ENCODE measurements at regions not wholly inside any gene's neighbourhood (a gene's known extent, or its start where the extent isn't known, plus 50 kb on each side); places are given as distances from the start of the nearest gene placed in this dataset.
"Not testable (repeated sequence)": the region's sequence is repeated elsewhere in the genome, so short reads cannot be mapped to it uniquely, and the experiment has no call there.

DNA sequence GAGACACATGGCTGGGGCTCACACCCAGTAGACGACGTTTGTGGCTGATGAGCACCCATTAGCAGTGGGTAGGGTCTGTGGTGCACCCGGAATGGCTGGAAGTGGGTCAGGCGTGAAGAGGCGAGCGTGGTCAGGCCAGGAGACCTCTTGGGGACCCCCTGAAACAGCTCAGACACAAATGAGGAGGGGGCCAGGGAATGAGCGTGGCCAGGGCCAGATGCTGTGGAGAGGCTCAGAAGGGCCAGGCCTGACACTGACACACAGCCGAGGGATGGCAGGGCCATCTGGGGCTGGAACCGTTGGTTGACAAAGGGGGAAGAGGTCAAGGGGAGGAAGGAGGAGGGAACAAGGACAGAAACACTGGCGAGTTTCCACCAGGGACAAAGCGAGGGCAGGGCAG, 162.8 kb downstream of the SHANK2 start:
- no peak overlapping the region for H3K27ac ChIP-seq
- TF ChIP-seq CTCF (IDR thresholded peaks at IDR 0.05) = no peak
- no peak for TF ChIP-seq ZFX (IDR thresholded peaks at IDR 0.05; ENCODE audit: borderline replicate concordance)

DNA sequence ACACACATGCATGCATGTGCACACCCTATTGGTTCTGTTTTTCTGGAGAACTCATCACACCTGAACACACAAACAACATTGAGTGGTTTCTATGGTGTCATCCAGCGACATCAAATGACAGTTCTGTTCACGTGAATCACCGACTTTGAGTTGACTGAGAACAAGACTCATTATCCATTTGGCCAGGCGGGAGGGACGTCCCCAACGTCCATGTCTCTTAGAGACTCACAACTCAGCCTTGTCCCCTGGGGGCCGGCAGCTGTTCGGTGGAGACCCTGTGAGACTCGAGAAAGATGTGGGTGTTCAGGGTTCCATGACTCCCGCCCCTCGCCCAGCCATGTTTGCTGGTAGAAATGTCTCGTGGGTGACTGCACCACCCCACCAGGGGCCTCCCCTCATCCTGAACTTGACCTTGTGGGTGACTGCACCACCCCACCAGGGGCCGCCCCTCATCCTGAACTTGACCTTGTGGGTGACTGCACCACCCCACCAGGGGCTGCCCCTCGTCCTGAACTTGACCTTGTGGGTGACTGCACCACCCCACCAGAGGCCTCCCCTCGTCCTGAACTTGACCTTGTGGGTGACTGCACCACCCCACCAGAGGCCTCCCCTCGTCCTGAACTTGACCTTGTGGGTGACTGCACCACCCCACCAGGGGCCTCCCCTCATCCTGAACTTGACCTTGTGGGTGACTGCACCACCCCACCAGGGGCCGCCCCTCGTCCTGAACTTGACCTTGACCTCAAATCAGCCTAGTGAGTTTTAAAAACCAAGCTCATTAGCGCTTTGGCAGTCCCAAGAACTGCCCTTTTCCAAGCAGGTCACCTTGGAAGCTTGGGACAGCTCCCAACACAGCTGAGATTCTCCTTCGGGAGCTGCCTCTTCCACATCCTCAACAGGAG, 163.8 kb downstream of the SHANK2 start:
- H3K27ac ChIP-seq = not testable (repeated sequence)

GRCh38 chr11:71086687-71087258, 165.6 kb downstream of the SHANK2 start:
- no peak overlapping the region for H3K27ac ChIP-seq

DNA sequence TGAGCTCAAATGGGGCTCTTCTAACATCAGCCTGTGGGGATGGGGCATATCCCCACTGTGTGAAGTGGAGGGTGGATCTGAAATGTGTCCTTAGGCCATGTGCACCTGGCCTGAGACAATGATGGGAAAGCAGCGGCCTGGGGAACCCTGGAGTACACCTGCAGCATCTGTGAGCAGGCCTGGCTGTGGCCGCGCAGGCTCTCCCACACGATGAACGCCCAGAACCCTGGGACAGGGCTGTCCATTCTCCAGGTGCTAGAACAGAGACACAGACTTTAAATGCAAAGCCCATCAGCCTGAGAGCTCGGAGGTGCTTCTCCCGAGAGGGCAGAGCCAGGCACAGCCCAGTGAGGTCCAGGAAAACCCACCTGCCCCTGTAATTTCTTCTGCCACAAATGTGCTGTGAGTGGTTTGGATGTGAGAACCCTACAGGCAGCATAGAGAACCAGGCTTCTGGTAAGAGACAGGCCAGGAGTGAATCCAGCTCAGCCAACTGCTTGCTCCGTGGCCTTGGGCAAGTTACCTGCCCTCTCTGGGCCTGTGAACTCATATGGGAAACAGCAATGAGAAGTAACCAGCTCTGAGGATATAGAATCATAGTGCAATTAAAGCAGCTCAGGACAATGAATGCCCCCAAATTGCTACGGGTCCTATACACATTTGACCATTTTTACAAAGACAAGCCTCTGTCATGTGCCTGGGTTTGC, 167.9 kb downstream of the SHANK2 start:
- TF ChIP-seq CTCF (IDR thresholded peaks at IDR 0.05) (no peak), ZFX (IDR thresholded peaks at IDR 0.05; ENCODE audit: borderline replicate concordance) (no peak)
- H3K27ac ChIP-seq = no peak overlapping the region

More at GRCh38 chr11:71086687-71087258, 165.6 kb downstream of the SHANK2 start:
- TF ChIP-seq ZFX (IDR thresholded peaks at IDR 0.05; ENCODE audit: borderline replicate concordance) (no peak), CTCF (IDR thresholded peaks at IDR 0.05) (peak; percentile 73)

DNA sequence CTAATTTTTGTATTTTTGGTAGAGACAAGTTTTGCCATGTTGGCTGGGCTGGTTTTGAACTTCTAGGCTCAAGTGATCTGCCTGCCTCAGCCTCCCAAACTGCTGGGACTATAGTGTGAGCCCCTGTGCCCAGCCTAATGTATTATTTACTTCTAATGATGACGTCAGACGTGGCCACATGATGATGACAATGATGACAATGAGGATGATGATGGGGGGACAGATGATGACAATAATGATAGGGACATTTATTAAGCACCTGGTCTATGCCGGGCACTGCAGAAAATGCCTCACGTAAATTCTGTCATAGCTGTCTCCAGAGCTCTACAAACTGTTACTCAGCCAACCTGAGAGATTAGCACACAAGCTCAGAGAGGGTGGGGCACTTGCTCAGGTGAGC, 169.3 kb downstream of the SHANK2 start:
- no peak overlapping the region for H3K27ac ChIP-seq
- no peak for TF ChIP-seq CTCF (IDR thresholded peaks at IDR 0.05)
- no peak for TF ChIP-seq ZFX (IDR thresholded peaks at IDR 0.05; ENCODE audit: borderline replicate concordance)

GRCh38 chr11:71082454-71082853, 169.9 kb downstream of the SHANK2 start:
- no peak overlapping the region for H3K27ac ChIP-seq
- no peak for TF ChIP-seq ZFX (IDR thresholded peaks at IDR 0.05; ENCODE audit: borderline replicate concordance)

- no peak for TF ChIP-seq ZFX (IDR thresholded peaks at IDR 0.05; ENCODE audit: borderline replicate concordance)
- no peak for TF ChIP-seq CTCF (IDR thresholded peaks at IDR 0.05)
- no peak overlapping the region for H3K27ac ChIP-seq
Observed at GRCh38 chr11:71081704-71082230, 170.6 kb downstream of the SHANK2 start.

All from 22Rv1 (cell line).